HG03460 (cell line): ENCODE measurements at regions not wholly inside any gene's neighbourhood (a gene's known extent, or its start where the extent isn't known, plus 50 kb on each side); places are given as distances from the start of the nearest gene placed in this dataset.
"Not testable (repeated sequence)": the region's sequence is repeated elsewhere in the genome, so short reads cannot be mapped to it uniquely, and the experiment has no call there.

Experiments used
- ATAC-seq: cut with Tn5 transposase; IDR thresholded peaks from one replicate; pipeline ENCODE4 v1.9.1; 2021; ENCODE audit not compliant: unreplicated experiment

DNA sequence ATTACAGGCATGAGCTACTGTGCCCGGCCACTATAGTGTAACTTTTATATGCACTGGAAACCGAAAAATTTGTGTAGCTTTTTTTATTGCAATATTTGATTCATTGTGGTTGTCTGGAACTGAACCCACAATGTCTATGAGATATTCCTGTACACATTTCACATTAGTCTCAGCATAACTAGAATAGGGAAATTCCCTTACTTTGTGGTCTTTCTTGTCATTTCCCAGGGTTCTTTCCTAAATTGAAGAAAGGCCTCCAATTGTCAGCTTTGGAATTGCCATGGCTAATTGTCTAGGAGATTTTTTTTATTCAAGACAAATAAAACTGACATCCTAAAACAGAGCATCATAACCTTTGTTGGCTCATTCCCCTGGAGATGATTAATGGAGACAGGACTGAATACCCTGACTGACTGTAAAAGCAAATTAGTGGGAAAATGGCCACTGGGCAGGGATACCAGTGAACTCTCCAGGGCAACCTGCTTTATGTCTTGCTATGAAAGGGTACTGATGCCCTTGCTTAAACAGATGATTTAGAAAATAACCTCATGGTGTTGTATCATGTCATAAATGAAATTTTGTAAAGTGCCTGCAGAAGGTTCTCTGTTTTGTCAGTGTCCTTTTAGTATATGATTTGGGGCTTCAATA lies 576.9 kb downstream of the RFPL4B start:
- no peak for ATAC-seq

DNA sequence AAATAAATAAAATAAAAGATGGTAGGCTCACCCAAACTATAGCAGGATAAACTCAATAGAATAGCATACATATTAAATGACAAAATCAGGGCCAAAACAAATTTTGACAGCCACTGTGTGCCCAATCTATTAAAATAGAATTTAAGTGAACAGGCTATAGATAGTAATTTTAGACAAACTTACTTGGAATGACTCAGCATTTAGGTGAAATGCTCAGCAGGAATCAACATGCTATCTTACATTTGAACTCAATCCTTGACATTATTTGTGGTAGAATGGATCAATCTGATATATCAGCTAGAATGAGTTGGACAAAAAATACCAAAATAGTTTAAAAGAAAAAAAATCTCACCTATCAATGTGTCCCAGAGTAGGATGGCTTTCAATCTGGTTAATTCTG lies 578.6 kb downstream of the RFPL4B start:
- no peak for ATAC-seq

DNA sequence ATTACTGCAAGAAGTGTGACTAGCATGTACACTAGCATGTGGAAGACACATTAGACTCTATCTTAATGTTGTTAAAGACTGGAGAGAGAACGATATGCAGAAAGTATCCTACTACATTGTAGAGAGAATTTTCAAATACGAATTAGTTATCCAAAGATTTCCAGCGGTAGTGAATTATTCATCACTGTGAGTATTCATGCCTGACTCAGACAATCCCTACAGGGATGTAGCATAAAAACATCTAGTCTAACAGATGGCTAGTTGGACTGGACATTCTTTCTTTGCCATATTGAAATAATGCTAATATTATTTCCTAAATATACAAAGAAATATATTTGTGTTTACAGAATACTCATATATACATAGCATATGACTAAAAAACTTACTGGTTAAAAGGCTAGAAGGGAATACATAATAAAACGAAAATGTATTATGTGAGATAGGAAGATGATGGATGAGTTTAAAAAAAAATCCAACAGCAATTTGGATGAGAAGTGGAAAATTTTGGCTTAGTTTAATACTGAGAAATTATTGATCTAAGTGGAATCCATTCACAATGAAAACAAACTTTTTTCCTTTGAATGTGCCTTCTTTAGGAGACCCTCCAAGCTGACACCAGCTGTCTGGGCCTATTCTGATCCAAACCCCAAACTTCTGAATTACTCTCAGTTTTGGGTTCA lies 580.7 kb downstream of the RFPL4B start:
- no peak for ATAC-seq

DNA sequence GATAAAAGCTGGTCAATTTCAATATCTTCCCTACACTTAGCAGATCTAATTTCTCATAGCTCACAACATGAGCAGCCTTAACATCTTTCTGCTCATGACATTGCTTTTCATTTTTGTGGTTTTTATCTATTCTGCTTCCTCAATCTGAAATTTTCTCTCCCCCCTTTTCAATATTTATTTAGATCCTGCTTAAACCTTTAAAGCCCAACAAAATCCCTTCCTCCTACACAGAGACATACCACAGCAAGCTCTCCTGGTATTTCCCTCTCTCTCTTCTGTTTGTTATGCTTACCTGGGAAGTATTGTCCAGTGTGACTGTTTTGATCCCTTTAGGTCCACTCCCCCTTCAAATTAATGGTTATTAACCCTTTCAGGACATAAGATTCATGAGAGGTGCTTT lies 582.5 kb downstream of the RFPL4B start:
- no peak for ATAC-seq

DNA sequence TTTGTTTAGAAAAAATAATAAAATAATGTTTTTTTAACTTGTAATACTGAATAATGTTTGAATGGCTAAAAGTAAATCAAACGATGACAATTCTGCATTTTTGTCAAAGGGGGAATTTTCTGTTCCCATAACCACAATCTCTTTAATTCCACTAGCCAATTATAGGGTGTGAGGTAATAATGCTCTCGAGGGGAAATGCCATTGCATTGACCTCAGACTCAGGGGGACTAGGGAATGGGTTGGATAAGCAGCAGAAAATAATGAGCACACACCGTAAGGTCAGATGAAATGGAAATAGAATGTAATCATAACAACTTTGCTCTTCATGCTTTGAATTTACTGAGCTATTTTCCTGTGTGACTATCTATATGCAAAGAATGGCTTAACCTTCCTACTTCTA lies 584.7 kb downstream of the RFPL4B start:
- no peak for ATAC-seq

DNA sequence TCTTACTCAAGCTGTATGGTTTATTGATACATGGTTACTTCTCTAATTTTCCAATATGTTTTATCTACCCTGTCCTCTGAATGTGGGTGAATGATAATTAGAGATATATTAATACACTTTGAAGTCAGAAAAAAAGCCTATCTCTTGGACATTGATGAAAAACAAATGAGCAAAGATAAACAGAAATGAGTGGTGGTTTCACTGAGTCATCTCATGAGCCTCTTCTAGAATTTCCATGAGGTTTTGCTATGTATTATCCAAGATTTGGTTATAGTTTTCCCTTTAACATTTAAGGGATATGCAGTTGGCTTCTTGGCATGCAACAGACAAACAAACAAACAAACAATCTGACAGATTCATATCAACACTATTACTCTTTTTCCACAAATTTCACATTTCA lies 586.8 kb downstream of the RFPL4B start:
- ATAC-seq, result no peak

DNA sequence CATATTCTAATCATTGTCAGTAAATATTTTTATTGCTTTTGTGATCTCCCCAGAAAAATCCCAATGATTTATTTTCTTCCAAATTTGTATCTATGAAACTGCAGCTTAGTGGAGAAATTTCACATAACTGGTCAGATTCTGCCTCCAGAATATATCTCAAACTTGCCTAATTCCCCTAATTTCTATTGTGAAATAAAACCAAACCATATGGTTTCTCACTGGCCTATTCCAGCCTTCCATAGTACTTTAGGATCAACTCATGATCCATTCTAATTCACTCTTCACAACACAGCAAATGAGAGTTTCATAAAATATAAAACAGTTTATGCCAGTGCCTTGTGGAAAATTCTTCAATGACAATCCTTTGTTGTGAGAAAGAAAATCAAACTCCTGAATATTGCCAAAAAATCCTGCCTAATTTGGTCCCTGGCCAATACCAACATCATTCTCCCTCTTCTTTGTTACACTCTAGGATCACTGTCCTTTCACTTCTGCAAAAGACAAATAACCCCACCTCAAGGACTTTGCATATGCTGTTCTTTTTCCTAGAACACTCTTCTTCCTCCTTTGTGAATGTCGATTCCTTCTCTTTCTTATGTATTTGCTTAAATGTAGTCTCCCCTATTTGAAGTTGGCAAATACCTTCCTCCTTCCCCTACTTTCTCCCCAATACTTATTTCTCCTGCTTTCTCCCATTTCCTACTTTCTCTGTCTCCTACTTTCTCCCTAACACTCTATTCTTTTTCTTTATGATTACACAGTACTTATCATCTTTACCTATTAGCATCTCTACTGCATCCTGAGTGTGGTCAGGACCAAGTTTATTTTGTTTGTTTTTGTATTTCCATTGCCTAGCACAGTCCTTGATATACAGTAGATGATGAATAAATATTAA lies 587.5 kb downstream of the RFPL4B start:
- ATAC-seq, result no peak

DNA sequence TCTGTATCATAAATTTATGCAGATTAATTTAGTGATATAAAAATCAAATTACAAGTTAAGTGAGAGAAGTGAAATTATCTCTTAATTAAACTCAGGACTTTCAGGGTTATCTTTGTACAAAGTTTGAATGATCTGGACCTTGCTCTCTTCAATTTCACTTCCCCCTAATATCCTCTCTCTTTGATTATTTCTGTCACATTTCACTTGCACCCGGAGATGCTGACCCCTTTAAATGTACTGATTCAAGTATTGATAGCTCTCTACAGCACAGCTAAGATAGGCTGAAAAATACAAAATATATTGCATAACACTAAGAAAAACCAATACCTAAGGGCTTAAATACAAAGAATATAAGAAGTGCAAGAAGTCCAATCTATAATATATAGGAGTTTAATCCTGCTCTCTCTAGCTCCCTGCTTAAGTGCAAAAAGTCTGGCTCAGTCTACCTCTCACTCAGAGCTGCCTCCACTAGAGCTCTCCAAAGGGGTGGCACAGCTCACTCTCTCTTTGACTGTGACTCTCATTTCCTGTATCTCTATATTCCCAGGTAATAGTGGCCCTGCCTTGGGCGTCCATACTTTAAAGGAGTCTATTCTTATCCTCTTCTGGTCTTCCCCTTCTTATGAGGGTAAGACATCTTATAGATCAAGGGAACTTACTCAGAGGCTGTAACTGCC lies 588.4 kb downstream of the RFPL4B start:
- ATAC-seq, result no peak

DNA sequence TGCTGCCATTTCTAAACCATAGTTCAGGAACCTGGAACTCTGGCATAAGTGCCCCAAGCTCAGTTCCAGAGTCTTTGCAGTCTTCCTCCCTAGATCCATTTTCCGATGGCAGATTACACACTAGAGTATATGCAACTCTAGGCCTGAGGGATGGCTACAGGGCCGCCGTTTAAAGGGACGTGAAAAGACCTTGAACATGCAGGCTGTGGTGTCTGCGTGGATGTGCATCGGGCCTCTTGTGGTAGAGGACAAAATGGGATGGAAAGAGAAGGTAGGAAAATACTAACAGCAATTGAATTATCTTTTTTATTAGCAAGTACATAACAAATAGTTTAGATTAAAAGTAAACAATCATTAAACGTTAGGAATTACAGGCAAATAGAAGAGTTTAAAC lies 588.9 kb downstream of the RFPL4B start:
- ATAC-seq, result no peak

DNA sequence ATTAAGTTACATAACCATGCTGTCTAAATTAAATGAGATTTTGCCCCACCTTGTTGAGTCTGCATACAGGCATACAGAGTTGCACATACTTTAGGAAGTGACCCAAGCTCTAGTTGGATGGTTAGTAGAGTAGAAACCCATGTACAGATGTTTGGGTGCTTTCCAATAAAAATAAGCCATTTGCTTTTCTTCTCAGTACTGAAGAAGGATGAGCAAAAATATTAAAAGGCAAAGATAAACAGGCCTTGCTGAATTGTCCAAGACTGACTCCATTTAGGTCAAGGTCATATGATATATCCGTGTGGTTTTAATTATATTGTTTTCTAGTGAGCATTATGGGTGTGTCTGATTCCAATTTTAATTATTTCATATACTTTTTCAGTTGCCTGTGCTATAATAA lies 589.4 kb downstream of the RFPL4B start:
- no peak for ATAC-seq

DNA sequence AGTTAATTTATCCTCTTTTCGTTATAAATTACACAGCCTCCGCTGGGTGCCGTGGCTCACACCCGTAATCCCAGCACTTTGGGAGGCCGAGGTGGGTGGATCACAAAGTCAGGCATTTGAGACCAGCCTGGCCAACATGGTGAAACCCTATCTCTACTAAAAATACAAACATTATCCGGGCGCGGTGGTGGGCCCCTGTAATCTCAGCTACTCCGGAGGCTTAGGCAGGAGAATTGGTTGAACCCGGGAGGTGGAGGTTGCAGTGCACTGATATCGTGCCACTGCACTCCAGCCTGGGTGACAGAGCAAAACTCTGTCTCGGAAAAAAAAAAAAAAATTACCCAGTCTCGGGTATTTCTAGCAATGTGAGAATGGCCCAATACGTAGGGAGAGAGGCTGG lies 590.6 kb downstream of the RFPL4B start:
- ATAC-seq, result not testable (repeated sequence)

DNA sequence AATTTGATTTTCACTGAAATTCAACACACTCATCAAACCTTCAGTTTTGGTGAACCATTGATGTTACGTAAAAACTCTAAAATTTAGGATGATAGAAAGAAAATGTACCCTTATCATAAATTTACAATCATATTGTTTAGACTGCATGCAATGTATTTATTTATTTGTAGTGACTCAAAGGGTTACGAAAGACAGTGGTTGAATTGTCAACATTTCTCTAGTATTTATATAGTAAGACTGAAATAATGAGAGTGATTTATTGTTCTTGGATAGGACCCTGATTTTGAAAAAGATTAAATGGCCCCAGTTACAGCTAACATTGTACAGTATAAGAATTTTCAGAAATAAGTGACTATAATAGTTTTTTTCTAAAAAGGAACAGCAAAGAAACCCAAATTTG lies 591.5 kb downstream of the RFPL4B start:
- ATAC-seq, result no peak

DNA sequence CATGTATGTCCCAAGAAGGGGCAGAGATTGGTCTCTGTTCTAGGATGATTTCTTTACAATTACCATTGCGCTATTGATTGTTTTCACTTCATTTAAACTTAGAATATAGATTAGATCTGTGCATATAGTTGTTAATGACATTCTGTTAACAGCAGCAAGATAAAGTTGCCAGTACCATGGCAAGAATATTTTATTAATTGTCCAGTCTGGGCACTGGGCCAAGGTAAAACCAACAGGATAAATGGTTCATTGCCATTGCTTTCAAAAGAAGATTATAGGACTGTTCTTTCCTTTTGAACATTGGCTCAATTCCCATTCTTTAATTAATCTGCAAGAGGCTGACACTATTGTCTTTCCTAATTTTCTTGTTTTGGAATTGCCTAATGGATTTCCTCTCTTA lies 592.4 kb downstream of the RFPL4B start:
- no peak for ATAC-seq

DNA sequence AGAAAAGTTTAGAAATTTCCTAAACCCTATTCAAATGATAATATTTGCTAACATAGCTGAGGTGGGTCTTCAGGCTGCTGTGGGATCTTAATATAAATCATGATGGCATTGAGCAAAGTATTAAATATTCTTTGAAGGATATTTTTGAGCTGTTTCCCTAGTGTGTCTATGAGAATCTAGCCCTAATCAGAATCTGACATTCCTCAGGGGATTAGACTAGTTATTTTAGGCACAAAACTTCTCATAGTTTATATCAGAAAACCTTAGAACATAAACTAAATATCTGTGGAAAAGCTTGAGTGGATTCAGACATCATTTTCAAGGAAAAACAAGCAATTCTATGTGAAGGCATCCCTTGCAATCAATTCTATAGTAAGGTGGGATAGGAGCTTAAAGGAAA lies 594.5 kb downstream of the RFPL4B start:
- no peak for ATAC-seq

DNA sequence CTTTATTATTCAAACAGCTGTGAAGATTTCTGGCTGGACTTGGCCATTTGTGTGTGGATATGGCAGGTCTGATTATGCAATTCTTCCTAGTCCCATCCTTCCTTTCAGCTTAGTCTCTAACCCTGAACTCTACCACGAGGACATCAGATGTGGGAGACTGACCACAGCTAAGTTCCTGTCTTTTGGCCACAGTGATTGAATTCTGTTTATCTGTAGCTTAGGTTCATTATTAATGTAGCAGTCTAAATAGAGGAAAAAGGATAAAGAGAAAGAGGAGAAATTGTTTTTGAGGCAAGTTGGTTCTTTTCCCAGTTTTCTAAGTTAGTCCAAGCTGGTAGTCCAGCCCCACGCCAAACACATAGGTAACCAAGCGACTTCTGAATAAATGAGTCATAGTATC lies 598.9 kb downstream of the RFPL4B start:
- ATAC-seq, result no peak

DNA sequence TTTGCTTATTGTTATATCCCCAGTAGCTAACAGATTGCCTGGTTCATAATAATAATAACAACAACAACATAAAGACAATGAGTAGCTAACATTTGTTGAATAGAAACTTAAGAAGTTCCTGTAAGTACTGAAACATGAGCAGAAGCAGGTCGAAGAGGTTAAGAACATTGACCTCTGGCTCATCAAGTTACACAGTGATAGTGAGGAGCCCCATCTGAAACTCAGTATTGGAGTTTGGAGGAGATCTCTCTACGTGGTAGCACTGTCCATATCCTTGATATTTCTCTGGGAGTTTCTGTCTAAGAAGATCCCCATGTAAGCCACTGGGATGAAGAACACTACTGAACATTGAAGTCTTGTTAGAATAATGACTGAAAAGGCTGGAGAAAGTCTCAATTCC lies 600.4 kb downstream of the RFPL4B start:
- ATAC-seq, result no peak

DNA sequence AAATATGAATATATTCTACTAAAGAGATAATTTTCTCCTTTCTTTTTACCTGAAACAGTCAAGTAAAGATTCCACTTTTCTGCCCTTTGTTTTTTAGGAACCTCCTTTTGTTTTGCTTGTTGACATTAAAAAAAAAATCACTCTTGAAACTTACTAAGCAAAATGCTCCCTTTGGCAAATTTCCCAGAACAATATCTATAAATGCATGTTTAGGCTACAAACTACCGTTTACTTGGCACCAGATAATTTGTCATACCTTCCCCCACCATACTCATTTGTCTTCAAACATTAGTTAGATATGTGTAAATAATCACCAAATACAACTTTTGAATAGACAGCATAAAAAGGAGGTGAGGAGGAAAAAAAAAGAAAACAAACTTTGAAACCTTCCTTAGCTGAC lies 604.7 kb downstream of the RFPL4B start:
- no peak for ATAC-seq

DNA sequence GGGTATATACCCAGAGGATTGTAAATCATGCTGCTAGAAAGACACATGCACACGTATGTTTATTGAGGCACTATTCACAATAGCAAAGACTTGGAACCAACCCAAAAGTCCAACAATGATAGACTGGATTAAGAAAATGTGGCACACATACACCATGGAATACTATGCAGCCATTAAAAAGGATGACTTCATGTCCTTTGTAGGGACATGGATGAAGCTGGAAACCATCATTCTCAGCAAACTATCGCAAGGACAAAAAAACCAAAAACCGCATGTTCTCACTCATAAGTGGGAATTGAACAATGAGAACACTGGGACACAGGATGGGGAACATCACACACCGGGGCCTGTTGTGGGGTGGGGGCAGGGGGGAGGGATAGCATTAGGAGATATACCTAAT lies 608.6 kb downstream of the RFPL4B start:
- not testable (repeated sequence) for ATAC-seq

DNA sequence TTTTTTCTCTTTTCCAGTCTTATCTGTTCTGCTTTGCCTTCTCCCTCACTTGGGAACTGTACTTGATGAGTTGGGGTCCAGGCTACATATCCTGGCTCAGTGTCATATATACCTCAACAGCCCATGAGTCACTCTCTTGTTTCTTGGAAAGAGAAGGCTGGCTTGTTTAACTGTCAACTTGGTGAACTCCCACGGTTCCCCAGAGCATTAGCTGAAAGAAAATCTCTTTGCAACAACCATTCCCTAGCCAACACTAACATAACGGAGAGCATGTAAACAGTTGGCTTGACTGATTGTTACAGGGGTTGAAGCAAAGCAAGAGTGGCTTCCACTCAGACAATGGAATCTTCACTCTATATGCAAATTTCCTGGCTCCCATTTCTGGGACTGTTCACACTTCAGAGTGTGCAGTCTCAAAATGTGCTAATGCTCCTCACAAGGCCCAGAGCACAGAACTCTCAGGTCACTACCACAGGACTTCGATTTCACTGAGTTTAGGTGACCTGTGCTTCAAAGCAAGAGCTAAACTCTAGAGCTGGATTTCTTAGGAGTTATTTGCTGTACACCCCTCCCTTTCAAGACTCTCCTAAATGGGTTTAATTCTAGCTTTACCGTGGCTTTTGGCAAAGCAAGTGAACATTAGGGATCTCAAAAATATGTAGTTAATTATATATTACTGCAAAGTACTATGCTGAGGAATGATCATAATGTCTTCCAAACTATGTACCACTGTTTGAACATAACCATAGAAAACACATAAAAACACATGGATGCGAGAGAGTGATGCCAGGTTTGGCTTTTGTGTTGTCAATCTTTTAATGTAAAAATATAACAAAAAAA lies 609.8 kb downstream of the RFPL4B start:
- no peak for ATAC-seq

DNA sequence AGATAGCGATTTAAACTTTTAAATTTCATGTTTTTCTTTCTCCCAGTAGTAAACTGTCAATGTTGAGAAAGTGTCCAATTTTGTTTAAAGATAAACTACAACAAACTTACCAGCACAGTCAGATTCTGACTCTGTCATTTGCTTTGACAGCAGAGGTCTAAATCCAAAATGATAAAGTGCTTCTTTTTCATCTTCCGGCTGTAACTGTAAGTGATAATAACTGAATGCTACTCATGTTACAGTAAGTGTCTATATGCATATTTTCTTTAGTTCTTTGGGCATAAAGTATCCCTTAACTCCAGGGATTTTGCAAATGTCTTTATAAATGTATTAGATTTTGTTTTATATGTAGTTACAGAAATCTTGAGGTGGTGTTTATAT lies 610.4 kb downstream of the RFPL4B start:
- no peak for ATAC-seq

DNA sequence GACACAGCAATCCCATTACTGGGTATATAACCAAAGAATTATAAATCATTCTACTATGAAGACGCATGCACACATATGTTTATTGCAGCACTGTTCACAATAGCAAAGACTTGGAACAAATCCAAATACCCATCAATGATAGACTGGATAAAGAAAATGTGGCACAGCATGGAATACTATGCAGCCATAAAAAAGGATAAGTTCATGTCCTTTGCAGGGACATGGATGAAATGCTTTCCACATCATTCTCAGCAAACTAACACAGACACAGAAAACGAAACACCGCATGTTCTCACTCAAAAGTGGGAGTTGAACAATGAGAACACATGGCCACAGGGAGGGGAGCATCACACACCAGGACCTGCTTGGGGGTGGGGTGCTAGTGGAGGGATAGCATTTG lies 613.0 kb downstream of the RFPL4B start:
- ATAC-seq, result not testable (repeated sequence)
